T47D (cell line): ENCODE measurements at regions not wholly inside any gene's neighbourhood (a gene's known extent, or its start where the extent isn't known, plus 50 kb on each side); places are given as distances from the start of the nearest gene placed in this dataset.
A peak's percentile ranks its signal among the peaks of the same experiment; 100 is the strongest.

Source experiments
- DNase-seq, 2 experiments: peaks; one replicate each; pipeline versions ENCODE4 v3.0.0 to v3.0.0-alpha.2; 2011 to 2012; ENCODE audit warnings: low read depth in 1 of 2, low spot score in 1 of 2
- JUND ChIP-seq: IDR thresholded peaks from 2 replicates; pipeline ENCODE4 v1.6.1; 2012; ENCODE audit warnings: low read depth
- in situ Hi-C: cut with HindIII; loops from 2 replicates; pipeline ENCODE4 v1.10.0; 2016; ENCODE audit warnings: low sequenced_read_pairs, low pct_unique_long_range_greater_than_20kb

- no peak for TF ChIP-seq JUND
- DNase-seq: no peak
- in situ Hi-C loops: no loop called here
Measured at GRCh38 chr13:109595471-109595870, 190.9 kb downstream of the IRS2 start.

GRCh38 chr13:109593230-109593629 lies 193.2 kb downstream of the IRS2 start:
- DNase-seq: no peak
- in situ Hi-C loops: no loop called here
- no peak for TF ChIP-seq JUND

GRCh38 chr13:109592770-109593169 lies 193.6 kb downstream of the IRS2 start:
- DNase-seq: no peak
- no peak for TF ChIP-seq JUND
- in situ Hi-C loops: no loop called here

GRCh38 chr13:109587689-109588088 lies 198.7 kb downstream of the IRS2 start:
- in situ Hi-C loops: no loop called here

GRCh38 chr13:109586509-109587346 lies 199.7 kb downstream of the IRS2 start:
- no peak for DNase-seq
- in situ Hi-C loops: no loop called here
- TF ChIP-seq JUND: no peak

More at GRCh38 chr13:109587689-109588088, 198.7 kb downstream of the IRS2 start:
- no peak for TF ChIP-seq JUND
- no peak for DNase-seq

GRCh38 chr13:109584844-109585361 lies 201.5 kb downstream of the IRS2 start:
- peak in 1 of 2 experiments; percentile 53 for DNase-seq
- no peak for TF ChIP-seq JUND
- in situ Hi-C loops: no loop called here

GRCh38 chr13:109577191-109577700 lies 209.1 kb downstream of the IRS2 start:
- in situ Hi-C loops: no loop called here
- DNase-seq: no peak
- no peak for TF ChIP-seq JUND

GRCh38 chr13:109576331-109576813 lies 210.0 kb downstream of the IRS2 start:
- peak; percentile 12 to 85 for DNase-seq

GRCh38 chr13:109575821-109576220 lies 210.6 kb downstream of the IRS2 start:
- TF ChIP-seq JUND: no peak
- DNase-seq: no peak
- in situ Hi-C loops: no loop called here

More at GRCh38 chr13:109576331-109576813, 210.0 kb downstream of the IRS2 start:
- TF ChIP-seq JUND: peak; percentile 70
- in situ Hi-C loops: no loop called here

- no peak for DNase-seq
- in situ Hi-C loops: no loop called here
- TF ChIP-seq JUND: no peak
Measured at GRCh38 chr13:109572389-109572788, 214.0 kb downstream of the IRS2 start.

- TF ChIP-seq JUND: no peak
- in situ Hi-C loops: no loop called here
- DNase-seq: peak in 1 of 2 experiments; percentile 11
Measured at GRCh38 chr13:109569958-109570711, 216.2 kb downstream of the IRS2 start.

GRCh38 chr13:109568339-109568818 lies 218.0 kb downstream of the IRS2 start:
- no peak for TF ChIP-seq JUND
- no peak for DNase-seq
- in situ Hi-C loops: no loop called here
